Stimulated activated CD4-positive, alpha-beta T cell treated with anti-CD3 and anti-CD28 coated beads, Interleukin-1b, Interleukin-23, amount 100 ng/mL, for 48 hours (primary cell): ENCODE measurements at regions not wholly inside any gene's neighbourhood (a gene's known extent, or its start where the extent isn't known, plus 50 kb on each side); places are given as distances from the start of the nearest gene placed in this dataset.
A peak's percentile ranks its signal among the peaks of the same experiment; 100 is the strongest.

Source experiments
- DNase-seq: peaks from one replicate; pipeline ENCODE4 v3.0.0-alpha.2; 2020

- no peak for DNase-seq
These were observed 509.8 kb downstream of the PTPRU start for GRCh38 chr1:29746076-29746665.

DNA sequence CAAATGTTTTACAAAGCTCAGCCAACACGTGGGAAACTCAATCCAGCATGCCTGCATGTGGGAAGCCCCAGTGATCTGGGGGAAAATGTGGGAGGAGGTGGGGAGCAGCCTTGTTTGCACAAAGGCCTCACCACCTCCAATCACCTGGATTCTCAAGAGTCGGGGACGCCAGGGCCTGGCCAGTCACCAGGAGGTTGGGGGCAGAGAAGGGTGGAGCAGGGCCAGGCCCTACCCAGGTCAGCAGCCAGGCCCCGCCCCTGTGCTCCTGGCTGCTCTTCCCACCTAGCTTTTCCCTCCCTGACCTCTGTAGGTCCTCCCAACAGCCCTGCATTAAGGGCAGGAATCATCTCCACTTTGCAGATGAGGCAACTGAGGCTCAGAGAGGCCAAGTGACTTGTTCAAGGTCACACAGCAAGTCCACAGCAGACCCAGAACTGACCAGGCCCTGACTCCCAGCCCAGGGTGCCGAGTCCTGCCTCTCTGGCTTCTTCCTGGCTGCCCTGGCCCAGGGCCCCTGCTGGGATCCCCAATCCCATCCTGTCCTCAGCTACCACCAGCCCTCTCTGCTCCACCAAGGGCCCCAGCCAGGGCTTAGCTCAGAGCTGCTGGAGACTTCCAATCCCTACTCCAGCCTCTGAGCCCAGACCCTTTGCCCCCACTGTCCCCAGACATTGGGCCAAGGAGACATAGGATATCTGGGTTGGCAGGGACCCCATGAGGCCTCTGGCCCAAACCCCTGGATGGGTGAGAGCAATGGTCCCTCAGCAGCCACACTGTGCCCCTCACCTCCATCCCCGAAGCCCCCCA is 508.6 kb downstream of the PTPRU start:
- DNase-seq: no peak

DNA sequence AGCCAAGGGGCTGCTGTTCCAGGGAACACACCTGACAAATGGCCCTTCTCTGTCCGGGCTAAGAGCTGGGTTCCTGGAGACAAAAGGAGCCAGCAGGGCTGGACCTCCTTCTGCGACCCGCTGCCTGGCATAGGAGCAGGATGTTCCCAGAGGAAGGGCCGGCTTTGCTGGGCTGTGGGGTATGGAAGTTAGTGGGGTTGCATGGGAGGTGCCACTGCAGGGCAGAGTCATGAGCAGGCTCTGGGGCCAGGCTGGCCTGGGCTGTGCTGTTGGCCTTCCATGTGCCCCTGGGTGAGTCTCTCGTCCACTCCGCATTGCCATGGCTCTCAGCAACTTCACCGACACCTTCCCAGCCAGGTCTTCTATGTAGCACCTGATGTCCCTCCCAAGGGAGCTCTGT is 507.6 kb downstream of the PTPRU start:
- no peak for DNase-seq

- no peak for DNase-seq
These were observed 506.9 kb downstream of the PTPRU start for GRCh38 chr1:29743264-29743663.

GRCh38 chr1:29739176-29739575 is 502.9 kb downstream of the PTPRU start:
- DNase-seq: no peak

DNA sequence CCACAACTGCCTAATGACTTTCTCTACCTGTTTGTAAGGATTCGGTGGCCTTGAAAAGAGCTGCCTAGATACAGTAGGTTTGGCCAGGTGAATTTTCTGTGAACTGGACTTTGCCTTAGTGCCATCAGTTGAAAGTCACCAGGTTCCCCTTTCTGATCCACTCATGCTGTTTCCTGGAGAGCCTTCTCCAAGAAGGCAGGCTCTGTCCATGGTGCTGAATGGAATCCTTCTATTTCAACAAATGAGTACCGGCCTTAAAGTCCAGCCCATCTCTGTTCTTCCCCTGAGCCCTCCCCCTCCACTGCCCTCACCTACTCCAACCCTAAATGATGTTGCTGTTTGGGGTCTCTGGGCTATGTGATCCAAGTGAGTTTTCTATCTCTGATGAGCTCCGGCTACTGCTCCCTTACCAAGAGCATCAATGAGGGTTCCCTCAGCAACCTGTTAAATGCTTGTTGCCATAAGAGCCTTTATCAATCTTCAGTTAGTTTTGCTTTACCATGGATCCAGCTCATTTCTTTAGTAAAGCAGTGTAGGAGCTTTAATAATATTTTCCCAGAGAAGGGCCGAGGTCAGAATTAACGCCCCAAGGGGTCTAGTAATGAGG is 500.4 kb downstream of the PTPRU start:
- DNase-seq: no peak

- no peak for DNase-seq
These were observed 496.1 kb downstream of the PTPRU start for GRCh38 chr1:29732453-29732852.

- no peak for DNase-seq
These were observed 494.3 kb downstream of the PTPRU start for GRCh38 chr1:29730623-29731022.

DNA sequence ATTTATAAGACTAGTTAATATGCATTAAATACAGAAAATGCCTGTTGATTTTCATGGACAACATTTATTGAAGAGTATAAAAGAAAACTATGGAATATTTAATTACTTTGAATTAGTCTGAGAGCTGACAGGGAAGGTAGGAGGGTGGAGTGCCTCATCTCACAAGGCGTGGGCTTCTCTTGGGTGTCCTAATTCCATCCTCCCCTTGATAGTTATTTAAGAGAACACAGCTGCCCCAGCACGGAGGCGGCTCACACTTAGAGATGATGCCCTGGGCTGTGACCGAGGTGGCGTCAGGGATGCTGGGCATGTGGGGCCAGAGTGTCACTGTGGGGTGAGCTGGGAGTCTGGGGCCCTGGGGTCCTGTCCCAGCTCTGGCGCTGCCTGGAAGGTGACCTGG is 493.0 kb downstream of the PTPRU start:
- DNase-seq: no peak

GRCh38 chr1:29728703-29729102 is 492.4 kb downstream of the PTPRU start:
- DNase-seq: no peak

- no peak for DNase-seq
These were observed 488.9 kb downstream of the PTPRU start for GRCh38 chr1:29725262-29725661.

DNA sequence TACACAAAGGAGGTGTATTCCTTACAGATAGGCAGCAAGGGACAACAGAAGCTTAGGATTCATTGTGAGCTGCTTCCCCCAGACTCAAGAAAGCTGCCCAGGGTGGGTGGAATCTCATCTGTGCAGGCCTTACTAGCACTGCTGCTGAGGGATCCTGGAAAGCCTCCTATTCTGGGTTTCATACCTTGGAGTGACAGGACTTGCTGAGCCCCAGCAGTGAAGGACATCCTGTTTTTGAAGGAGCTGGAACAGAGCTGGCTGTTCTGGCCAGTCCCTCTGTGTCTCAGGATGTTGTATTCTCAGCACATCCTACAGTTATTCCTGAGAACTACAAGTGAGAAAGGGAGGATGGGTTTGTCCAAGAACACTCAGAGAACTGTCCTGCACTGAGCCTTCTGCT is 486.3 kb downstream of the PTPRU start:
- no peak for DNase-seq

GRCh38 chr1:29719253-29719652 is 482.9 kb downstream of the PTPRU start:
- peak; percentile 15 for DNase-seq

- DNase-seq: no peak
These were observed 482.5 kb downstream of the PTPRU start for GRCh38 chr1:29718791-29719190.

- DNase-seq: no peak
These were observed 480.0 kb downstream of the PTPRU start for GRCh38 chr1:29716306-29716705.

GRCh38 chr1:29713857-29714256 is 477.5 kb downstream of the PTPRU start:
- no peak for DNase-seq

DNA sequence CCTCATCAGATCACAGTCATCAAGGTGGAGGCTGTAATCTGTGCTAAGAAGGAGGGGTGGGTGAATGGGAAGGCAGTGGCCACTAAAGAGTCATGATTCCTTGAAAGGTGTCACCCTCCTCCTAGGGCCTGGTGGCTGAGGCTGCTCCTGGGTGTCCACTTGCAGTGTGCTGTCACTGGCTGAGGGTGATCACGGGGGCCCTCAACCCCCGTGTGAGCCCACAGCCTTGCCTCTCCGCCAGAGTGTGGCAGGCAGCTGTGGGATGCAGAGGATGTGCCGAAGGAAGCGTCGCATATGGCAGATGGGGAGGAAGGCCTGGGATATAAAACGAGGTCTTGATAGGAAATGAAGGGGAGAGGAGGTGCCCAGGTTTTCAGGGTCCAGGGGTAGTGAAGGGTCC is 476.5 kb downstream of the PTPRU start:
- DNase-seq: no peak

DNA sequence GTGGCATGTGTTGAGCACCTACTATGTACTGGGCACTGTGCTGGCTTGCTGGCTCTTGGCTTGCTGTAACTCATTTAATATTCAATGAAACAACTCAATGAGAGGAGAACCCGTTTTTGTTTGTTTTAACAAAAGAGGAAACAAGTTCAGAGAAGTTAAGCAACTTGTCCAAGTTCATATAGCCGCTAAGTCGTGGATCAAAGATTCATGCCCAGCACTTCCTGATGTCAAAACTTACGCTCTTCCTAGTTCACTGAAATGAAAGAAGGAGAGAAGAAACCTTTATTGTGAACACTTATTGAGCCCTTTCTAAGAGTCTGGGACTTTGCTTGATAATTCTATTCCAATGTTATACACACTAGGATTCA is 475.9 kb downstream of the PTPRU start:
- no peak for DNase-seq

GRCh38 chr1:29711582-29712283 is 475.4 kb downstream of the PTPRU start:
- peak; percentile 65 for DNase-seq

DNA sequence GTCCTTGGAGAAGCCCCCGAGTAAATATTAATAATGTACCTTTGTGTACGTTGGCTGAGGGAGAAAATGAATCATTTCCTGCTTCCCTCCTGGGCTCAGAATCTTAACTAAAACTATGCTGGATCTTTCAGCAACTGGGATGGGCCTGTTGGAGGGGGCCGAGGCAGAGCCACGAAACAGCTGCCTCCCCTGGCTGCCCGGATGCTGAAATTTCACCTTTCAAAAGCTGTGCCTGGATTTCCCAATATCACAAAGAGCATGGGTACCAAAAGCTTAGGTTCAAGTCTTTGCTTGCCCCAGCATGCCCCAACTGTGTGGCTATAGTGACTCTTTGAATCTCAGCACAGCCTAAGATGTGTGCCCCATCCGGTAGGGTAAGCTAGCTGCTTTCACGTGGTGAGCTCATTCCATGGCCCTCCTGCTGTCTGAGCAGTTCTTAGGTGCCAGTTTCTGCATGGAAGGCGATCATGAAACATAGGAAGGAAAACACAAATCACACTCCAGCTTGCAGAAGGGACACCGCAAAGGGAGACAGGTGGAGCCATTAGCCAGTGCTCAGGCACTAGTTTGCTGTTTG is 473.5 kb downstream of the PTPRU start:
- DNase-seq: no peak

GRCh38 chr1:29708796-29709703 is 472.7 kb downstream of the PTPRU start:
- DNase-seq: no peak

- DNase-seq: no peak
These were observed 472.1 kb downstream of the PTPRU start for GRCh38 chr1:29708381-29708780.
